ENCODE measurements at regions not wholly inside any gene's neighbourhood (a gene's known extent, or its start where the extent isn't known, plus 50 kb on each side); places are given as distances from the start of the nearest gene placed in this dataset.

DNA sequence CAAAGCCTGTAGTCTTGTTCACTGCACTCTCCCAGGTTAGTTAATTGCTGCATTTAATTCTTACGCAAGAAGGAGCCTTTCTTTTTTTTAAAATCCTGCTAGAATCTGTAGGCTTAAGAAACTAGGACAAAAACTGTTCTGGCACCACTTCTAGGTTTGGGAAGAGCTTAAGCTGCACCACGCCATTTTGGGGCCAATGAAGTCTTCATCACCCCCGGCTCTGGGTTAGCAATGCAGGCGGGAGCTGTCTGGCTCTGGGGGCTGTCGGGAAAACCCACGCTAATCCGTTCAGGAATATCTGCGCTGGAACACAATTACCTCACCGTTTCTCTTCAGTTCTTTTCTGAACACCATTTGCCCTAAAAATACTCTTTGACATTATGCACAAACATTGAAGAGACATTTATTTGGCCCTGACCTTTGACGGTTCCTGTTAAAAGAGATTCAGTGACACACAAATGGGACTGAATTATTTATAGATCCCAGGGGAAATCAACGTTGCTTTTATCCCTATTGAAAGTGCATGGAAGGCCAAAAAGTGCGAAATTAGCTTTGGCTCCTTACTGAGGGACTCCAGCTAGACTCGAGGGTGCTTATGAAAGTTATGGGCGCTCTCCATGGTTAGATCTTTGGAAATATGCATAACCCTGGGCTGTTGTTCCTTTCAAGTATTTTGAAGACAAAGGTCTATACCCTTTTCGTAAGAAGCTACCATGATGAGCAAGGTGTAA, 249.2 kb downstream of the HAPSTR1 start:
- TF ChIP-seq MYC (IDR thresholded peaks at IDR 0.05; ENCODE audit: low read depth, low read length) (no peak), POLR2A (IDR thresholded peaks at IDR 0.05; ENCODE audit: extremely low read depth, insufficient read length) (no peak)
- TF ChIP-seq, protein P1, sequence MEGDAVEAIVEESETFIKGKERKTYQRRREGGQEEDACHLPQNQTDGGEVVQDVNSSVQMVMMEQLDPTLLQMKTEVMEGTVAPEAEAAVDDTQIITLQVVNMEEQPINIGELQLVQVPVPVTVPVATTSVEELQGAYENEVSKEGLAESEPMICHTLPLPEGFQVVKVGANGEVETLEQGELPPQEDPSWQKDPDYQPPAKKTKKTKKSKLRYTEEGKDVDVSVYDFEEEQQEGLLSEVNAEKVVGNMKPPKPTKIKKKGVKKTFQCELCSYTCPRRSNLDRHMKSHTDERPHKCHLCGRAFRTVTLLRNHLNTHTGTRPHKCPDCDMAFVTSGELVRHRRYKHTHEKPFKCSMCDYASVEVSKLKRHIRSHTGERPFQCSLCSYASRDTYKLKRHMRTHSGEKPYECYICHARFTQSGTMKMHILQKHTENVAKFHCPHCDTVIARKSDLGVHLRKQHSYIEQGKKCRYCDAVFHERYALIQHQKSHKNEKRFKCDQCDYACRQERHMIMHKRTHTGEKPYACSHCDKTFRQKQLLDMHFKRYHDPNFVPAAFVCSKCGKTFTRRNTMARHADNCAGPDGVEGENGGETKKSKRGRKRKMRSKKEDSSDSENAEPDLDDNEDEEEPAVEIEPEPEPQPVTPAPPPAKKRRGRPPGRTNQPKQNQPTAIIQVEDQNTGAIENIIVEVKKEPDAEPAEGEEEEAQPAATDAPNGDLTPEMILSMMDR (IDR thresholded peaks at IDR 0.05; ENCODE audit: low read depth, low read length) = no peak
- TF ChIP-seq, protein P2, sequence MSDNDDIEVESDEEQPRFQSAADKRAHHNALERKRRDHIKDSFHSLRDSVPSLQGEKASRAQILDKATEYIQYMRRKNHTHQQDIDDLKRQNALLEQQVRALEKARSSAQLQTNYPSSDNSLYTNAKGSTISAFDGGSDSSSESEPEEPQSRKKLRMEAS (IDR thresholded peaks at IDR 0.05; ENCODE audit: low read depth, low read length) = no peak
- no peak overlapping the region for H3K4me3 ChIP-seq (ENCODE audit: low read depth, low read length)
- DNase-seq (ENCODE audit: low read depth) = no peak

DNA sequence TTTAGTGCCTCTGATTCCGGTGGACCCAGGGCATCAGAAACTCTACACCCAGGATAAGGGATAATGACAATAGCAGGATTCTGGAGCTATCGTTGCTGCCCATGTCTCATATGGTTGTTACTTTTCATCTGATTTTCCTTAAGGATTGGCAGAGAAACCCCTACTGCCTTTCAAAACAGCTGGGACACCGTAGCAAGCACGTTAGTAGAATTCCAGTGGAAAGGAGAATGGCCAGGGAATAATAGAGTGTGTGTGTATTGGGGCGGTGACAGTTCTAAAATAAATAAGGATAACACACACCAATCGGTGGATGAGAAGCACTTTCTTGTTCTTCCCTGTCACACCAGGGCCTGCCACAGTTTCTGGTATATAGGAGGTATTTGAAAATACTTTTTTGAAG, 251.8 kb downstream of the HAPSTR1 start:
- no peak for DNase-seq (ENCODE audit: low read depth)
- H3K4me3 ChIP-seq (ENCODE audit: low read depth, low read length) = no peak overlapping the region
- no peak for TF ChIP-seq MYC (IDR thresholded peaks at IDR 0.05; ENCODE audit: low read depth, low read length)
- TF ChIP-seq, protein P1 (IDR thresholded peaks at IDR 0.05; ENCODE audit: low read depth, low read length) = no peak
- no peak for TF ChIP-seq POLR2A (IDR thresholded peaks at IDR 0.05; ENCODE audit: extremely low read depth, insufficient read length)
- TF ChIP-seq, protein P2 (IDR thresholded peaks at IDR 0.05; ENCODE audit: low read depth, low read length) = no peak

DNA sequence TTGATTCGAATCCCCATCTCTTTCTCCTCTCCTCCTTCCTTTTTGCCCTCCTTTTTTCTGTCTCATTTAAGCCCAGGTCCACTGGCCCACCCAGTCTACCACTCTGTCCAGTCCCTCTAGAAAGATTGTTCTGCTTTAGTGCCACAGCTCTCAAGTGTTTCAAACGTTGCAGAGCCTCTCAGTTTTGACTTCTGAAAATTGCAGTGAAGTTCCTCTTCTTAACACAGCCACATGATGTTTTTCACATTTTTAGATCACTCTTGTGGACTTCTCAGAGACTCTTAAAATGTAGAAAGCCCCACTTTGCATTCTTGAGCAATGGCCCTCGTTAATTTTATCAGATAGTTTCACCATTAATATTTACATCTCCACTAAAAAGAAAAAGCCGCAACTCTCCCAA, 253.1 kb downstream of the HAPSTR1 start:
- H3K4me3 ChIP-seq (ENCODE audit: low read depth, low read length) = no peak overlapping the region
- no peak for DNase-seq (ENCODE audit: low read depth)
- TF ChIP-seq, protein P1 (IDR thresholded peaks at IDR 0.05; ENCODE audit: low read depth, low read length) = no peak
- TF ChIP-seq, protein P2 (IDR thresholded peaks at IDR 0.05; ENCODE audit: low read depth, low read length) = no peak
- TF ChIP-seq POLR2A (IDR thresholded peaks at IDR 0.05; ENCODE audit: extremely low read depth, insufficient read length) = no peak
- no peak for TF ChIP-seq MYC (IDR thresholded peaks at IDR 0.05; ENCODE audit: low read depth, low read length)

DNA sequence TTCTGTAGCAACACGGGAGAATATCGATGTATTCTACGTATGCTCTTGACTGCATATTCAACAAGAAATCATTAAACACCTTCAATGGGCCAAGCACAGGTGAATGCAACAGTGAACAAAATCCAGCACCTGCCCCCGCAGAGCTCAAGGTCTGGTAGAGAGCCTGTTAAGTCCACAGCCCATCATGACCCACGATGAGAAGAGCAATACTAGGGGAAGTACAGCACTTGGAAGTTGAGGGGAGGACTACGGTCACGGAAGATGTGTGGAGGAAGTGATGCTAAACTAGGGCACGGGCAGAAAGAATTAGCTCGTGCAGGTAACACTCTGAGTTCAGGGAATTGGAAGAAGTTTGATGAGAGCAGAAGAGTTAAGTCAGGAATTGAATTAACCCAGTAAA, 253.6 kb downstream of the HAPSTR1 start:
- H3K4me3 ChIP-seq (ENCODE audit: low read depth, low read length) = no peak overlapping the region
- TF ChIP-seq POLR2A (IDR thresholded peaks at IDR 0.05; ENCODE audit: extremely low read depth, insufficient read length) = no peak
- TF ChIP-seq, protein P2 (IDR thresholded peaks at IDR 0.05; ENCODE audit: low read depth, low read length) = no peak
- no peak for TF ChIP-seq MYC (IDR thresholded peaks at IDR 0.05; ENCODE audit: low read depth, low read length)
- TF ChIP-seq, protein P1 (IDR thresholded peaks at IDR 0.05; ENCODE audit: low read depth, low read length) = no peak
- no peak for DNase-seq (ENCODE audit: low read depth)

DNA sequence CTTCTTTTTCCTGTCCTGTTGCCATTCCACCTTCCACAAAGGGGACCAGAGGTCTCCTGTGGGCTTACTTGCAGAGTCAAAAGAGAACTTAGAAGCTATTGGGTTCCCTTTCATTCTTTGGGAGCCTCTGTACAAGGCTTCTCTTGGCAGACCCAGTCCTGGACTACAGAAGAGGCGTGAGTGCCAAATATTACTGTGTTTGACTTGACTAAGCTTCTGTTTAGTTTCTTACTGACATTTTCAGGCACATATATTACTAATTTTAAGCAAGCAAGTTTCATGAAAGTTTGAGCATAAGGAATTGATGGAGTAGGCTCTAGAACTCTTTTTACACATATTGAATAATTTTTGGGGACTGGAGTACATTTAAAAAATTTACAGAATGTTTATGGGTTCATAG, 254.4 kb downstream of the HAPSTR1 start:
- no peak for DNase-seq (ENCODE audit: low read depth)
- TF ChIP-seq POLR2A (IDR thresholded peaks at IDR 0.05; ENCODE audit: extremely low read depth, insufficient read length) (no peak), MYC (IDR thresholded peaks at IDR 0.05; ENCODE audit: low read depth, low read length) (no peak)
- TF ChIP-seq, protein P1 (IDR thresholded peaks at IDR 0.05; ENCODE audit: low read depth, low read length) = no peak
- TF ChIP-seq, protein P2 (IDR thresholded peaks at IDR 0.05; ENCODE audit: low read depth, low read length) = no peak
- H3K4me3 ChIP-seq (ENCODE audit: low read depth, low read length) = no peak overlapping the region

All from NB4 (cell line).